Osteocyte (in vitro differentiated cells): ENCODE measurements at regions not wholly inside any gene's neighbourhood (a gene's known extent, or its start where the extent isn't known, plus 50 kb on each side); places are given as distances from the start of the nearest gene placed in this dataset.
A peak's percentile ranks its signal among the peaks of the same experiment; 100 is the strongest.

Experiments
- DNase-seq: peaks from one replicate; pipeline ENCODE4 v3.0.0; 2021; ENCODE audit warnings: mixed read lengths; ENCODE audit not compliant: unreplicated experiment; ENCODE audit errors: extremely low spot score
- H3K27ac Mint-ChIP-seq: one replicate; pipeline ENCODE4 v1.8.0; 2021; ENCODE audit warnings: mild to moderate bottlenecking, mixed read lengths; ENCODE audit not compliant: unreplicated experiment
- H3K27me3 Mint-ChIP-seq: one replicate; pipeline ENCODE4 v1.8.0; 2021; ENCODE audit warnings: mixed read lengths; ENCODE audit not compliant: unreplicated experiment
- H3K36me3 Mint-ChIP-seq: one replicate; pipeline ENCODE4 v1.8.0; 2021; ENCODE audit warnings: mixed read lengths; ENCODE audit not compliant: unreplicated experiment
- H3K4me1 Mint-ChIP-seq: one replicate; pipeline ENCODE4 v1.8.0; 2021; ENCODE audit warnings: mixed read lengths; ENCODE audit not compliant: unreplicated experiment
- H3K4me3 Mint-ChIP-seq: one replicate; pipeline ENCODE4 v1.8.0; 2021; ENCODE audit warnings: mild to moderate bottlenecking, moderate library complexity, mixed read lengths; ENCODE audit not compliant: unreplicated experiment
- H3K9me3 Mint-ChIP-seq: one replicate; pipeline ENCODE4 v1.8.0; 2021; ENCODE audit warnings: mixed read lengths; ENCODE audit not compliant: unreplicated experiment
- CTCF ChIP-seq: fragments of 200-600 bp; sonication (generic); IDR thresholded peaks from 2 replicates; pipeline ENCODE4 v1.5.0; 2021; ENCODE audit warnings: antibody characterized with exemption, mild to moderate bottlenecking, moderate library complexity

GRCh38 chr1:67522793-67523192 lies 92.6 kb upstream of the SERBP1 start:
- Mint-ChIP-seq H3K4me3 (no peak overlapping the region), H3K27ac (no peak overlapping the region), H3K4me1 (no peaks in the 10 kb centered on the region), H3K36me3 (no peaks in the 10 kb centered on the region), H3K9me3 (no peaks in the 10 kb centered on the region), H3K27me3 (no peaks in the 10 kb centered on the region)
- DNase-seq, result no peak
- no peak for TF ChIP-seq CTCF

GRCh38 chr1:67524143-67525052 lies 94.2 kb upstream of the SERBP1 start:
- no peak overlapping the region for H3K27ac Mint-ChIP-seq
- no peak overlapping the region for H3K4me3 Mint-ChIP-seq
- no peak for DNase-seq
- H3K9me3 Mint-ChIP-seq, result no peaks in the 10 kb centered on the region
- TF ChIP-seq CTCF, result peak; percentile 17
- no peaks in the 10 kb centered on the region for H3K36me3 Mint-ChIP-seq
- no peaks in the 10 kb centered on the region for H3K4me1 Mint-ChIP-seq
- no peaks in the 10 kb centered on the region for H3K27me3 Mint-ChIP-seq

- no peak for TF ChIP-seq CTCF
- no peak overlapping the region for H3K4me3 Mint-ChIP-seq
- DNase-seq, result no peak
- H3K4me1 Mint-ChIP-seq, result no peaks in the 10 kb centered on the region
- no peaks in the 10 kb centered on the region for H3K9me3 Mint-ChIP-seq
- H3K27me3 Mint-ChIP-seq, result no peaks in the 10 kb centered on the region
- no peak overlapping the region for H3K27ac Mint-ChIP-seq
- H3K36me3 Mint-ChIP-seq, result no peaks in the 10 kb centered on the region
These were observed 95.0 kb upstream of the SERBP1 start for GRCh38 chr1:67525053-67525760.

- Mint-ChIP-seq H3K4me1 (no peaks in the 10 kb centered on the region), H3K36me3 (no peaks in the 10 kb centered on the region), H3K27ac (no peak overlapping the region), H3K4me3 (no peak overlapping the region), H3K9me3 (no peaks in the 10 kb centered on the region), H3K27me3 (no peaks in the 10 kb centered on the region)
- no peak for DNase-seq
- no peak for TF ChIP-seq CTCF
These were observed 97.9 kb upstream of the SERBP1 start for GRCh38 chr1:67528141-67528540.

- Mint-ChIP-seq H3K27me3 (no peaks in the 10 kb centered on the region), H3K27ac (no peak overlapping the region), H3K36me3 (no peaks in the 10 kb centered on the region), H3K9me3 (no peaks in the 10 kb centered on the region), H3K4me3 (no peak overlapping the region), H3K4me1 (peaks cover 5% of the 10 kb centered on the region)
- TF ChIP-seq CTCF, result no peak
- no peak for DNase-seq
These were observed 99.9 kb upstream of the SERBP1 start for GRCh38 chr1:67530071-67530470.
